Astrocyte (in vitro differentiated cells and primary cell): ENCODE measurements at regions not wholly inside any gene's neighbourhood (a gene's known extent, or its start where the extent isn't known, plus 50 kb on each side); places are given as distances from the start of the nearest gene placed in this dataset.

ENCODE experiments used
- EZH2 ChIP-seq: IDR thresholded peaks from 2 replicates; pipeline ENCODE4 v1.6.1; 2012; ENCODE audit warnings: mild to moderate bottlenecking, low read length, inconsistent platforms; ENCODE audit not compliant: insufficient read depth
- TF ChIP-seq, protein P1 (sequence below): IDR thresholded peaks from 2 replicates; pipeline ENCODE4 v1.5.1; 2011; ENCODE audit warnings: low read depth, mild to moderate bottlenecking, inconsistent platforms, low read length, moderate library complexity; ENCODE audit not compliant: insufficient read depth

DNA sequence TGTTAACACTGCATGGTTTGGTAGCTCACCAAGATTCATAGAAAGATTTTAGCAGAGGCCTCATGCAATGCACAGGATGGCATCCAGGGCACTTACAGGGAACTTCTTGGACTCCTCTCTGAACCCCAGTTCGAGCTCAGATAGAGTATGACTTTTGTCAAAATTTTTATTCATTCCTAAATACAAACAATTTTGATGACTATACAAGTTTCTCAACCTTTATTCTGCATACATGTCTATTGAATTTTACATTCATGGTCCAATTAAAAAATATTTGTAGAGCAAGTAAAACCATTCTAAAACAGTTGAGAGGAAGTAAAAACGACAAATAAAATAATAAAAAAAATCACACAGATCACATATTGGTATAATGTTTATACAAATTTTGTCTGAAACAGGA lies 219.0 kb upstream of the MAN1A1 start:
- no peak for TF ChIP-seq EZH2
- TF ChIP-seq, protein P1, sequence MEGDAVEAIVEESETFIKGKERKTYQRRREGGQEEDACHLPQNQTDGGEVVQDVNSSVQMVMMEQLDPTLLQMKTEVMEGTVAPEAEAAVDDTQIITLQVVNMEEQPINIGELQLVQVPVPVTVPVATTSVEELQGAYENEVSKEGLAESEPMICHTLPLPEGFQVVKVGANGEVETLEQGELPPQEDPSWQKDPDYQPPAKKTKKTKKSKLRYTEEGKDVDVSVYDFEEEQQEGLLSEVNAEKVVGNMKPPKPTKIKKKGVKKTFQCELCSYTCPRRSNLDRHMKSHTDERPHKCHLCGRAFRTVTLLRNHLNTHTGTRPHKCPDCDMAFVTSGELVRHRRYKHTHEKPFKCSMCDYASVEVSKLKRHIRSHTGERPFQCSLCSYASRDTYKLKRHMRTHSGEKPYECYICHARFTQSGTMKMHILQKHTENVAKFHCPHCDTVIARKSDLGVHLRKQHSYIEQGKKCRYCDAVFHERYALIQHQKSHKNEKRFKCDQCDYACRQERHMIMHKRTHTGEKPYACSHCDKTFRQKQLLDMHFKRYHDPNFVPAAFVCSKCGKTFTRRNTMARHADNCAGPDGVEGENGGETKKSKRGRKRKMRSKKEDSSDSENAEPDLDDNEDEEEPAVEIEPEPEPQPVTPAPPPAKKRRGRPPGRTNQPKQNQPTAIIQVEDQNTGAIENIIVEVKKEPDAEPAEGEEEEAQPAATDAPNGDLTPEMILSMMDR = no peak
